ENCODE measurements at regions not wholly inside any gene's neighbourhood (a gene's known extent, or its start where the extent isn't known, plus 50 kb on each side); places are given as distances from the start of the nearest gene placed in this dataset.

DNA sequence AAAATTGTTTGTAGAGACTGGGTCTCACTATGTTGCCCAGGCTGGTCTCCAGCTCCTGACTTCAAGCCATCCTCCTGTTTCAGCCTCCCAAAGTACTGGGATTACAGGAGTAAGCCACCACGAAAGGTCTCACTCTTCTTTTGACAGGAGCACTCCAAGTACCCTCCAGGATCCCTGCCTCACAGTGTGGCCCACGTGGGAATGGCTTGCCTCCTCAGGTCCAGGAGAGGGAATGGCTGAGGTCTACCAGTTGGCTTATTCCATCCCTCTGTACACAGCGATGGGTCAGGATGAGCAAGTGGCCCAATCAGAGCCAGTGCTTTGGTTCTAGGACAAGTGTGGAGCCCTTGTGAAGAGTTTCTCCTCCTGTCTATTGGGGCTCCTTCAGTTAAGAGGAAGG, 73.7 kb upstream of the ZNF423 start:
- no peak for TF ChIP-seq CTCF (IDR thresholded peaks at IDR 0.05; ENCODE audit: low read depth, low read length)
- TF ChIP-seq MYC (IDR thresholded peaks at IDR 0.05; ENCODE audit: low read depth, low read length): no peak

All from NB4 (cell line).